Subcutaneous abdominal adipose tissue (tissue), 5 donors: ENCODE measurements at regions not wholly inside any gene's neighbourhood (a gene's known extent, or its start where the extent isn't known, plus 50 kb on each side); places are given as distances from the start of the nearest gene placed in this dataset.
A peak's percentile ranks its signal among the peaks of the same experiment; 100 is the strongest.

ENCODE experiments used
- H3K27ac ChIP-seq: one replicate; pipeline ENCODE4 v1.7.0; 2013; ENCODE audit warnings: low read depth, mild to moderate bottlenecking, inconsistent platforms, low read length, moderate library complexity
- H3K27me3 ChIP-seq, 5 donors: one replicate each; pipeline ENCODE4 v1.7.0; 2013; ENCODE audit warnings: low read length in 5 of 5, inconsistent platforms in 1 of 5; ENCODE audit not compliant: control insufficient read depth in 5 of 5, insufficient read depth in 4 of 5
- H3K36me3 ChIP-seq, 5 donors: one replicate each; pipeline ENCODE4 v1.7.0; 2013; ENCODE audit warnings: low read length in 5 of 5; ENCODE audit not compliant: control insufficient read depth in 5 of 5, insufficient read depth in 5 of 5
- H3K4me1 ChIP-seq, 5 donors: one replicate each; pipeline ENCODE4 v1.7.0; 2013; ENCODE audit warnings: low read length in 5 of 5, mild to moderate bottlenecking in 3 of 5, moderate library complexity in 1 of 5; ENCODE audit not compliant: control insufficient read depth in 5 of 5, insufficient read depth in 5 of 5
- H3K4me3 ChIP-seq, 5 donors: one replicate each; pipeline ENCODE4 v1.7.0; 2013; ENCODE audit warnings: low read length in 5 of 5, low read depth in 1 of 5
- H3K9ac ChIP-seq, 5 donors: one replicate each; pipeline ENCODE4 v1.7.0; 2013; ENCODE audit warnings: low read length in 5 of 5, mild to moderate bottlenecking in 4 of 5, moderate library complexity in 3 of 5
- H3K9me3 ChIP-seq, 5 donors: one replicate each; pipeline ENCODE4 v1.7.0; 2013; ENCODE audit warnings: low read length in 5 of 5; ENCODE audit not compliant: control insufficient read depth in 5 of 5
- donor health status: healthy.
- donor health status: healthy.
- donor health status: healthy.
- donor health status: healthy.
- donor health status: healthy.

GRCh38 chr2:526918-527317 lies 150.3 kb downstream of the TMEM18 start:
- H3K27ac ChIP-seq, result no peak overlapping the region

GRCh38 chr2:525611-526010 lies 151.6 kb downstream of the TMEM18 start:
- Histone ChIP-seq H3K9me3 (peaks cover 0 to 9% (median 3%) of the 10 kb centered on the region in 5 donors), H3K27me3 (peaks cover 0 to 2% (median 0%) of the 10 kb centered on the region in 5 donors), H3K36me3 (no peaks in the 10 kb centered on the region), H3K4me1 (no peaks in the 10 kb centered on the region), H3K4me3 (no peak overlapping the region), H3K9ac (no peak overlapping the region), H3K27ac (no peak overlapping the region)

More at GRCh38 chr2:526918-527317, 150.3 kb downstream of the TMEM18 start:
- no peaks in the 10 kb centered on the region for H3K4me1 ChIP-seq
- H3K9me3 ChIP-seq, result peaks cover 0 to 13% (median 7%) of the 10 kb centered on the region in 5 donors
- H3K4me3 ChIP-seq, result no peak overlapping the region
- no peak overlapping the region for H3K9ac ChIP-seq
- no peaks in the 10 kb centered on the region for H3K36me3 ChIP-seq
- peaks cover 0 to 2% (median 0%) of the 10 kb centered on the region in 5 donors for H3K27me3 ChIP-seq

GRCh38 chr2:525021-525420 lies 152.2 kb downstream of the TMEM18 start:
- Histone ChIP-seq H3K27me3 (peaks cover 0 to 2% (median 0%) of the 10 kb centered on the region in 5 donors), H3K27ac (no peak overlapping the region)

GRCh38 chr2:524442-524841 lies 152.8 kb downstream of the TMEM18 start:
- Histone ChIP-seq H3K36me3 (no peaks in the 10 kb centered on the region), H3K27me3 (peaks cover 0 to 2% (median 0%) of the 10 kb centered on the region in 5 donors), H3K9me3 (peaks cover 0 to 5% (median 3%) of the 10 kb centered on the region in 5 donors), H3K27ac (no peak overlapping the region), H3K4me3 (no peak overlapping the region), H3K4me1 (no peaks in the 10 kb centered on the region), H3K9ac (no peak overlapping the region)

More at GRCh38 chr2:525021-525420, 152.2 kb downstream of the TMEM18 start:
- Histone ChIP-seq H3K4me1 (no peaks in the 10 kb centered on the region), H3K9ac (no peak overlapping the region), H3K36me3 (no peaks in the 10 kb centered on the region), H3K9me3 (peaks cover 0 to 9% (median 3%) of the 10 kb centered on the region in 5 donors), H3K4me3 (no peak overlapping the region)

GRCh38 chr2:523698-524270 lies 153.4 kb downstream of the TMEM18 start:
- H3K9me3 ChIP-seq, result peaks cover 0 to 5% (median 0%) of the 10 kb centered on the region in 5 donors

GRCh38 chr2:522776-523175 lies 154.4 kb downstream of the TMEM18 start:
- H3K36me3 ChIP-seq, result no peaks in the 10 kb centered on the region
- H3K4me1 ChIP-seq, result no peaks in the 10 kb centered on the region
- H3K9me3 ChIP-seq, result peaks cover 0 to 5% (median 0%) of the 10 kb centered on the region in 5 donors
- no peak overlapping the region for H3K9ac ChIP-seq
- no peak overlapping the region for H3K4me3 ChIP-seq
- H3K27me3 ChIP-seq, result peaks cover 0 to 2% (median 0%) of the 10 kb centered on the region in 5 donors
- no peak overlapping the region for H3K27ac ChIP-seq

More at GRCh38 chr2:523698-524270, 153.4 kb downstream of the TMEM18 start:
- no peak overlapping the region for H3K27ac ChIP-seq
- H3K36me3 ChIP-seq, result no peaks in the 10 kb centered on the region
- no peak overlapping the region for H3K4me3 ChIP-seq
- peaks cover 0 to 2% (median 0%) of the 10 kb centered on the region in 5 donors for H3K27me3 ChIP-seq
- no peaks in the 10 kb centered on the region for H3K4me1 ChIP-seq
- no peak overlapping the region for H3K9ac ChIP-seq

GRCh38 chr2:521853-522530 lies 155.2 kb downstream of the TMEM18 start:
- Histone ChIP-seq H3K27ac (no peak overlapping the region), H3K36me3 (no peaks in the 10 kb centered on the region), H3K27me3 (peaks cover 0 to 2% (median 0%) of the 10 kb centered on the region in 5 donors), H3K4me3 (no peak overlapping the region), H3K9me3 (peaks cover 0 to 3% (median 0%) of the 10 kb centered on the region in 5 donors), H3K4me1 (no peaks in the 10 kb centered on the region), H3K9ac (no peak overlapping the region)

GRCh38 chr2:520663-521340 lies 156.4 kb downstream of the TMEM18 start:
- peak overlapping the region in 1 of 5 donors; percentile 0 for H3K4me3 ChIP-seq
- no peak overlapping the region for H3K9ac ChIP-seq
- H3K4me1 ChIP-seq, result no peaks in the 10 kb centered on the region
- peaks cover 0 to 2% (median 0%) of the 10 kb centered on the region in 5 donors for H3K27me3 ChIP-seq
- no peaks in the 10 kb centered on the region for H3K9me3 ChIP-seq
- H3K27ac ChIP-seq, result no peak overlapping the region
- H3K36me3 ChIP-seq, result no peaks in the 10 kb centered on the region

- Histone ChIP-seq H3K9ac (no peak overlapping the region), H3K4me3 (no peak overlapping the region)
Measured at GRCh38 chr2:516944-517343, 160.3 kb downstream of the TMEM18 start.

GRCh38 chr2:516131-516530 lies 161.1 kb downstream of the TMEM18 start:
- no peaks in the 10 kb centered on the region for H3K36me3 ChIP-seq
- no peaks in the 10 kb centered on the region for H3K27me3 ChIP-seq
- no peaks in the 10 kb centered on the region for H3K9me3 ChIP-seq
- no peak overlapping the region for H3K9ac ChIP-seq
- no peak overlapping the region for H3K27ac ChIP-seq
- H3K4me1 ChIP-seq, result no peaks in the 10 kb centered on the region
- H3K4me3 ChIP-seq, result no peak overlapping the region

More at GRCh38 chr2:516944-517343, 160.3 kb downstream of the TMEM18 start:
- Histone ChIP-seq H3K27me3 (no peaks in the 10 kb centered on the region), H3K27ac (no peak overlapping the region), H3K9me3 (no peaks in the 10 kb centered on the region), H3K36me3 (no peaks in the 10 kb centered on the region), H3K4me1 (no peaks in the 10 kb centered on the region)
